Choroid plexus epithelial cell (primary cell): ENCODE measurements at regions not wholly inside any gene's neighbourhood (a gene's known extent, or its start where the extent isn't known, plus 50 kb on each side); places are given as distances from the start of the nearest gene placed in this dataset.

Experiments used
- DNase-seq: peaks from one replicate; pipeline ENCODE4 v3.0.0-alpha.2; 2010; ENCODE audit warnings: low read depth
- H3K4me3 ChIP-seq: 2 replicates; pipeline ENCODE4 v1.5.1; 2011; ENCODE audit warnings: low read depth, mild to moderate bottlenecking, control low read depth, low read length, moderate library complexity
- CTCF ChIP-seq: conservative IDR thresholded peaks from 2 replicates; pipeline ENCODE4 v1.5.1; 2011; ENCODE audit warnings: low read depth, mild to moderate bottlenecking, control low read depth, inconsistent platforms, low read length, moderate library complexity

- TF ChIP-seq CTCF: no peak
- no peak for DNase-seq
- no peak overlapping the region for H3K4me3 ChIP-seq
Observed at GRCh38 chr21:23664193-23664694, 1943.0 kb downstream of the MRPL39 start.

- DNase-seq: no peak
- TF ChIP-seq CTCF: no peak
- H3K4me3 ChIP-seq: no peak overlapping the region
Observed at GRCh38 chr21:23660560-23660959, 1946.7 kb downstream of the MRPL39 start.

GRCh38 chr21:23644768-23645167, 1962.5 kb downstream of the MRPL39 start:
- DNase-seq: no peak
- H3K4me3 ChIP-seq: no peak overlapping the region
- no peak for TF ChIP-seq CTCF

- TF ChIP-seq CTCF: no peak
- DNase-seq: no peak
- H3K4me3 ChIP-seq: no peak overlapping the region
Observed at GRCh38 chr21:23639721-23640120, 1967.6 kb downstream of the MRPL39 start.

- DNase-seq: no peak
- no peak for TF ChIP-seq CTCF
- no peak overlapping the region for H3K4me3 ChIP-seq
Observed at GRCh38 chr21:23638131-23638695, 1969.1 kb downstream of the MRPL39 start.

GRCh38 chr21:23633447-23633940, 1973.8 kb downstream of the MRPL39 start:
- no peak for DNase-seq
- TF ChIP-seq CTCF: no peak
- no peak overlapping the region for H3K4me3 ChIP-seq

GRCh38 chr21:23624281-23624680, 1983.0 kb downstream of the MRPL39 start:
- DNase-seq: no peak
- H3K4me3 ChIP-seq: no peak overlapping the region
- TF ChIP-seq CTCF: no peak
